ENCODE measurements at regions not wholly inside any gene's neighbourhood (a gene's known extent, or its start where the extent isn't known, plus 50 kb on each side); places are given as distances from the start of the nearest gene placed in this dataset.

- Histone ChIP-seq H3K9ac (replicated peaks in 1 of 4; ENCODE audit: extremely low read depth in 1 of 4, low read depth in 3 of 4, low read length in 3 of 4) (no peak overlapping the region), H3K79me2 (ENCODE audit: control insufficient read depth in 1 of 2, insufficient read depth in 2 of 2, low read length in 2 of 2) (no peaks in the 10 kb centered on the region), H2BK20ac (ENCODE audit: low read length) (no peak overlapping the region), H2AFZ (ENCODE audit: low read length) (no peak overlapping the region), H3K4me2 (ENCODE audit: insufficient read depth in 1 of 2, low read depth in 2 of 2, low read length in 2 of 2) (no peak overlapping the region), H2BK5ac (ENCODE audit: low read depth, low read length) (no peak overlapping the region), H2BK120ac (replicated peaks; ENCODE audit: low read depth, low read length) (no peak overlapping the region), H4K20me1 (replicated peaks in 1 of 2; ENCODE audit: control insufficient read depth in 1 of 2, insufficient read depth in 2 of 2, low read length in 2 of 2) (no peaks in the 10 kb centered on the region), H2BK12ac (ENCODE audit: low read depth, low read length) (no peak overlapping the region), H3K36me3 (ENCODE audit: control insufficient read depth in 2 of 4, insufficient read depth in 4 of 4, low read length in 3 of 4) (no peaks in the 10 kb centered on the region), H3K27ac (ENCODE audit: low read depth, low read length) (no peak overlapping the region), H3K56ac (replicated peaks; ENCODE audit: insufficient read length, low read depth, low read length) (no peak overlapping the region), H4K8ac (ENCODE audit: extremely low read depth, insufficient read depth, low read length) (no peak overlapping the region), H3K23ac (ENCODE audit: insufficient read length) (no peak overlapping the region), H2BK15ac (ENCODE audit: low read length) (no peak overlapping the region), H3K14ac (ENCODE audit: insufficient read length) (no peak overlapping the region), H3K4ac (replicated peaks; ENCODE audit: insufficient read length, low read depth, low read length) (no peak overlapping the region), H2AK5ac (ENCODE audit: low read depth, low read length) (no peak overlapping the region), H3K4me1 (replicated peaks in 1 of 4; ENCODE audit: control insufficient read depth in 3 of 4, insufficient read depth in 4 of 4, low read length in 3 of 4) (no peaks in the 10 kb centered on the region), H3K18ac (ENCODE audit: extremely low read depth, low read length) (no peak overlapping the region), H4K91ac (replicated peaks; ENCODE audit: insufficient read length, low read length) (no peak overlapping the region), H3K27me3 (replicated peaks in 1 of 4; ENCODE audit: control insufficient read depth in 3 of 4, extremely low read depth in 1 of 4, insufficient read depth in 3 of 4, low read length in 3 of 4) (no peaks in the 10 kb centered on the region), H3K4me3 (ENCODE audit: extremely low read depth in 1 of 4, insufficient read depth in 2 of 4, low read depth in 3 of 4, low read length in 4 of 4) (no peak overlapping the region), H3K23me2 (ENCODE audit: low read depth, low read length) (no peaks in the 10 kb centered on the region; the same call in 1 of the 2 replicates), H3K9me3 (ENCODE audit: insufficient read depth in 2 of 2, low read depth in 1 of 2, low read length in 1 of 2) (peaks cover 0 to 9% of the 10 kb centered on the region in 2 experiments; a peak in 2 of 4 replicates), H3K79me1 (ENCODE audit: low read depth, low read length) (no peaks in the 10 kb centered on the region), H4K5ac (ENCODE audit: insufficient read length, low read depth, low read length) (no peak overlapping the region)
- WGBS, 2 experiments (ENCODE audit: extremely low coverage in 1 of 2, insufficient coverage in 1 of 2, insufficient read length in 1 of 2, insufficient replicate concordance in 2 of 2, low coverage in 1 of 2, low lambda C conversion rate in 2 of 2, missing lambda C conversion rate in 1 of 2) = 32% methylated on average over 4 of the region's 4 CpGs; no CpG with 5 or more reads in 1 of the 2 experiments
- DNase-seq (ENCODE audit: low read depth in 1 of 2, low spot score in 2 of 2) = no peak
- POLR2A ChIA-PET (ENCODE audit: partially characterized antibody) = no interaction called here
- CTCF ChIA-PET (ENCODE audit: partially characterized antibody) = interaction anchor here (0.5 to 2.3 kb wide), 22 partner anchors 9 to 1046 kb away, joined by 3 to 17 read pairs (median 4); no protein-coding TSS in a partner anchor
- FAIRE-seq = peak; percentile 71
- no peak for TF ChIP-seq CHD2 (IDR thresholded peaks at IDR 0.05; ENCODE audit: low read length)
- no peak for TF ChIP-seq TAF7 (optimal IDR thresholded peaks at IDR 0.05; ENCODE audit: borderline replicate concordance, low read depth, low read length)
- peak in 2 of 3 experiments; percentile 61 to 64; a peak in 3 of 4 replicates for TF ChIP-seq CTCF (IDR thresholded peaks at IDR 0.05; ENCODE audit: control extremely low read depth in 1 of 3, insufficient read depth in 1 of 3, low read depth in 1 of 3, low read length in 3 of 3)
- peak; percentile 68 to 69 for TF ChIP-seq RAD21 (IDR thresholded peaks at IDR 0.05 in 1 of 2, conservative IDR thresholded peaks at IDR 0.05 in 1 of 2; ENCODE audit: low read depth in 2 of 2, low read length in 2 of 2)
- TF ChIP-seq GABPA (IDR thresholded peaks at IDR 0.05; ENCODE audit: borderline replicate concordance, insufficient read depth, low read length) = no peak
- TF ChIP-seq GTF2F1 (IDR thresholded peaks at IDR 0.05; ENCODE audit: borderline replicate concordance, low read depth, low read length) = no peak
- no peak for TF ChIP-seq BACH1 (IDR thresholded peaks at IDR 0.05; ENCODE audit: low read length)
- no peak for TF ChIP-seq SIRT6 (IDR thresholded peaks at IDR 0.05; ENCODE audit: low read length)
- TF ChIP-seq ZNF274 (IDR thresholded peaks at IDR 0.05; ENCODE audit: borderline replicate concordance, extremely low read depth, low read length) = no peak
- no peak for TF ChIP-seq KDM4A (IDR thresholded peaks at IDR 0.05; ENCODE audit: low read depth, low read length, severe bottlenecking)
- TF ChIP-seq YY1 (IDR thresholded peaks at IDR 0.05; ENCODE audit: low read depth, low read length) = no peak
- no peak for TF ChIP-seq TEAD4 (IDR thresholded peaks at IDR 0.05; ENCODE audit: low read depth, low read length)
Measured at GRCh38 chr2:116952254-116952653, 862.2 kb upstream of the DDX18 start.
